Brain pericyte (primary cell): ENCODE measurements at regions not wholly inside any gene's neighbourhood (a gene's known extent, or its start where the extent isn't known, plus 50 kb on each side); places are given as distances from the start of the nearest gene placed in this dataset.
"Not testable (repeated sequence)": the region's sequence is repeated elsewhere in the genome, so short reads cannot be mapped to it uniquely, and the experiment has no call there.

ENCODE experiments used
- DNase-seq: peaks from one replicate; pipeline ENCODE4 v3.0.0-alpha.2; 2012; ENCODE audit warnings: low read depth, low spot score

DNA sequence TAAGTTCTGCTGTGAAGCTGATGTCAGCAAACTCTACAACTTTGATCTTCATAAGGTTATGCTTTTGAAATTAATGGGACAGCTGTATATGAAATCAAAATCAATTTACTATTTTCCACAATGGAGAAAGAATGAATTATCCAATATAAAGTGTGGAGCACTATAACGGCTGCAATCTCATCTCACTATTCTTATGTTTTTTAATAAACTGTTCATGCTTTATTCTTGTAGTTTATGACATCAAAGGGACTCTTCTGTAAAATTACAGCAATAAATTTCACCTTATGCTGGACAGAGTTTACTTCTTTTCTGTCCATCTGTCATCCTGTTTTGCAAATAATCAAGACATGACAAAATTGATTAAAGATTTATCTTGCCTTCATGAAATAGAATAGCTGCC, 192.5 kb downstream of the TECRL start:
- no peak for DNase-seq

DNA sequence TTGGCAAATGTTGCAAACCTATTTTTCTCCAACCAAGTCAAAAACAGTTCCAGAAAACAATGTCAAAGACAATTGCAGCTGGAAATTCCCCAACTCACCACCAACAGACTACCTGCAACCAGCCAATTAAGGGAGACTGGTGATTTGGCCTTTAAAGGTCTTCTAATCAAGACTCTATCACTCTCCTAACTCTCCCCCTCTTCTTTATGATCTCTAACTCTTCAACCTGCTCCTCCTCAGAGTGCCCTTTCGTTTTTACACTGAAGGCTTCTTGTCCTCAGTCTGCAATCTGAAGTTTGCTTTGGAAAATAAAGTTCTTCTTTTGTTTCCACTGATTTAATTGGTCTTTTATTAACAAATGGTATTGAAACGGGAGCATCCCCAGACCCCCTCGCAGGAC, 203.9 kb downstream of the TECRL start:
- no peak for DNase-seq

DNA sequence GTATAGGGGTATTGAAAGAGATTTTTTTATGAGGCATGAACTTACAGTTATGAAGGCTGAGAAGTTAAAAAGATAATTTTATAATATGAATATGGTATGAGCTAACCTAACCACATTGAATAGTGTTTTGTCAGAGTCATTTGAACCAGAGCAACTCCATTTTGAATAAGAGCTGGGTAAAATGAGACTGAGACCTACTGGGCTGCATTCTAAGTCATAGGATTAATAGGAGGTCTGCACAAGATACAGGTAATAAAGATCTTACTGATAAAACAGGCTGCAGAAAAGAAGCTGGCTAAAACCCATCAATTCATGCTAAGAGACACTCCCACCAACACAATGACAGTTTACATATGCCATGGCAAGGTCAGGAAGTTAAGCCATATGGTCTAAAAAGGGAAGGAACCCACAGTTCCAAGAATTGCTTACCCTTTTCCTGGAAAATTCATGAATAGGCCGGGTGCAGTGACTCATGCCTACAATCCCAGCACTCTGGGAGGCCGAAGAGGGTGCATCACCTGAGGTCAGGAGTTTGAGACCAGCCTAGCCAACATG, 209.2 kb downstream of the TECRL start:
- DNase-seq: no peak

DNA sequence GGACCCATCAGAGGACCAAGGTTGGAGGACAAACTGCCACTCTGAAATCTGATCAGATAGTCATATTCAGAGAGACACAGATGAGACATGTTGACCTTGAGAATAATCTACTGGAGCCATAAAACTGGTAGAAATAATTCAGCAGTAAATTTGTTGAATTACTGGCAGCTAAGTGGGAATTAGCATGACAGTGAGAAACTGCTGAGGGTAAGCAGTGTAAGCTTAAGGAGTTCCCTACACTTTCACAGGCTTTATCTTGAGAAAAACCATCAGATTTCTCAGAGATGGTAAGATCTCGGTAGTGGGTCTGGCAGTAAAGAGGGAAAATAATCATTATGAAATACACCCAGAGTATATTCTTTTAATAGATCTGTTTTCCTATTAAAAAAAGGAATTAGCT, 213.7 kb downstream of the TECRL start:
- no peak for DNase-seq

DNA sequence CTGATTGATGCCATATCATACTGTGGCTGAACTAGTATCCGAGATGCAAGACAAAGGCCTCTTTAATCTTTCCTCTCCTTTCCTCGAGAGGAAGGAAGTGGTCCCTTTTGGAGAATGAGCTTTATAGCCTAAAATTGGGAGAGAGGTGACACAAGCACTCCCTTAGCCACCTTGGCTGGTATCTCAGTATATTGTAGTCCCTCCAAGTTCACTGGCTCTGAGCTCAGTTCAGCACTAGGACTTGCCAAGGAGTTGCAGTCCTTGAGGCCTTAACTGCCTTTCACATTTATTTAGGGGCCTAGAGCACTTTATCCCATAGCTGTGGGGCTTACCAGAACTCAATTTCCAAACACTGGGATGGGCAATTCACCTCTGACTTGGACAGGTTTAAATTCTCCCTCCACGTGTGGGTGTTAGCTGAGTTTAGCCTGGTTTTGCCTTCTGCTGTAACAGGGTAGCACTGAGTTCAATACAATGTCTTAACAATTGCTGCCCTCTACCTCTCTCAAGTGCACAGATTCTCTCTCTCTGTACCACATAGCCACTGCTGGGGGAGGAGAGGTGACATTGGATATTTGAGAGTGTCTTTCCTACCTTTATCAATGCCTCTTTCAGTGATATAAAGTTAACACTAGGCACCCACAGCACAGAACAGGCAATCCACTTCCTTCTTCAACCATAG, 216.4 kb downstream of the TECRL start:
- DNase-seq: no peak

DNA sequence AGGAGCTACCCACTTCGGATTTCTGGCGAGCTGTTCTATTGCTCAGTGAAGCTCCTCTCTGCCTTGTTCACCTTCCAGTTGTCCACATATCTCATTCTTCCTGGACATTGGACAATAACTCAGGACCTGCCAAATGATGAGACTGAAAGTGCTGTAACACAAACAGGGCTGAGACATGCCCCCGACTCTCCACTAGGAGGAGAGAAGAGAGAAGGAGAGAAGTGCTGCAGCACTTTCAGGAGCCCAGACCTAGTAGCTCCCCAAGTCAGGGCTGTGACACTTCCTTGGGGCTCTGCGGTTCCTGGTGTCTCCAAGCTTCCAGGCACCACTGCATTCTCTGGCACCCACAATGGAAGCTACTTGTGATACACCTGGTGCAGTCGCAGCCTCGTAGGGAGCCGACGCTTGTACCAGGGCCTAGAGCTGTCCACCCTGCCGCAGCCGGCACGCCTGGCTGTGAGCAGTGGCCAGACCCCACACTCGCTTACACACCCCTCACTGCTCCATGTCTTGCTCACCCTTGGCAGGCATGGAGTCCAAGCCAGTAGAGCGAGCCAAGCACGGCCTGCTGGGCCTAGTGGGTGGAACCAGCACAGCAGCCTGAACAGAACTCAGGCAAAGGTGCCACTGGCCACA, 234.9 kb downstream of the TECRL start:
- no peak for DNase-seq

DNA sequence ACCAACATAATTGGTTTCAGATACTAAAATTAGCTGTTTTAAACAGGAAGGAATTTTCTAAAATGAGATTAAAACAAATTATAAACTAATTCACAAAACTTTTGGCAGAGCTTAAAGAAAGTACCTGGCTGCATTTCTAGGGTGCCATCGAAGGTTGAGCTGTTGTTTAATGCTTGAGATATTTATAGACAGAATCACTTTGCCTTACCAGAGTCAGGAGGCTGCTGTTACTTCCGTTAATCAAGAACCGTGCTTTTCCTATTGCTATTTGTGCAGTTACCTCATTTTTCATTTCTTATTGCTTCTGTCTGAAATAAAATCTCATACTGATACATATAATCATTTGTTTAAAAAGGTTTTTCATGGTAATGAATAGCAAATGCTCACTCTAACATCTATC, 242.9 kb downstream of the TECRL start:
- no peak for DNase-seq

DNA sequence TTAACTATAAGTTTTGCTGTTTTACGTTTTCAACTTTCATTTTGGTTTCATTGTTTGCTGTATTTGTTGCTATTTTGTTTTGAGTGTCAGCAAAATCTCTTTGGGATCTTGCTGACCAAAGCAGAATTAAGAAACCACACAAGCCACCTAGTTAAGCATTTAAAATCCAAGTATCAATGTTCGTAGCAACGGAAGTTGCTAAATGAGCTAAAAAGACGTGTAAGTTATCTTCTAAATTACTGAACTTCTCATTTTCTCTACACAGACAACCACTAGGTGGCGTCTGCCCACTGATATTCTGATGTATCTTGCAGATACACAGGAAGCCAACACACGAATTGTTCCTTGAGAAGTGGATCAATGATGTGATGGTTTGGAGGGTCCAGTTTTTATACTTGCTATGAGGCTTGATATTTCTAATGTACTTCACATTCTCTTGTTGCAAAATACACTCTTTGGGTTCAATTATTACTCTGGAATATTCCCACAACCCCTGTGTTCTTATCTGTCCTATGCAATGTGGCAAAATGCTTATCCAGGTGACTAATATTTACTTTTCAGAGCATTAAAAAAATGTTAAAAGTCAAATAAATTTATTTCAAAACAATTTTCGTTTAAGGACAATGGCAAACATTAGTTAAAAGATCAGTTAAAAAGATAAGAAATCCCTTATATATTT, 250.5 kb downstream of the TECRL start:
- no peak for DNase-seq

DNA sequence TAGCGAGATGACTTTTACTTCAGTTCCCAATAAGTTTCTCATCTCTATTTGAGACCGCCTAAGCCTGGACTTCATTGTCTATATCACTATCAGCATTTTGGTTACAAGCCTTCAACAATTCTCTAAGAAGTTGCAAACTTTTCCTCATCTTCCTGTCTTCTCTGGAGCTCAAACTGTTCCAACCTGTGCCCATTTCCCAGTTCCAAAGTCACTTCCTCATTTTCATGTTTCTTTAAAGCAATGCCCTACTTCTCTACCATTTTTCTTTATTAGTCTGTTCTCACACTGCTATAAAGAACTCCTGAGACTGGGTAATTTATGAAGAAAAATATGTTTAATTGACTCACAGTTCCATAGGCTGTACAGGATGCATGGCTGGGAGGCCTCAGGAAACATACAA, 251.9 kb downstream of the TECRL start:
- DNase-seq: no peak

DNA sequence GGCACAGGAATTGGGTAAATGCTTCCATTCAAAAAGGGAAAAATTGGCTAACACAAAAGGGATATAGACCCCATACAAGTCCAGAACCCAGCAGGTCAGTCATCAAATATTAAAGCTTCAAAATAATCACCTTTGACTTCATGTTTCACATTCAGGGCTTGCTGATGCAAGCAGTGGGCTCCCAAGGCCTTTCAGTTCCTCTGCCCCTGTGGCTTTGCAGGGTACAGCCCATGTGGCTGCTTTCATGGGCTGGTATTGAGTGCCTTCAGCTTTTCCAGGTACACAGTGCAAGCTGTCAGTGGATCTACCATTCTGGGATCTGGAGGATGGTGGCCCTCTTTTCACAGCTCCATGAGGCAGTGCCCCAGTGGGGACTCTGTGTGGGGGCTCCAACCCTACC, 253.0 kb downstream of the TECRL start:
- DNase-seq: no peak

DNA sequence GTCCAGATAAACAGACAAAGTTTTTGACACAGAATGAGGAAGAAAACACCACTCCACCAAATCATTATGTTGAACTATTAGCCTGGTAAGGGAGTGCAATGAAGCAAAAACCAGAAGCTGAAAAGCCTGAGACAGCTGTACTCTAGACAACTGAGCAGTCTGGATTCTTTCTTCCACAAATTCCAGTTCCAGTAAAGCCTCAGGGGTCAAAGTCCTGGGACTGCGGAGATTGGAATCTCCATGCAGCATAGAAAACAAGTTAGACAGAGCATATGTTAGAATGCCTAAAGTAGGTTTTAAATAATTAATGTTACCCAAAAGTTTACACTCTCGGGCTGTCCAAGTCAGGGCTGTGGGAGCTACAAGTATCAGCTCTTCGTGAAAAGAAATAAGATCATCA, 263.2 kb downstream of the TECRL start:
- DNase-seq: no peak

DNA sequence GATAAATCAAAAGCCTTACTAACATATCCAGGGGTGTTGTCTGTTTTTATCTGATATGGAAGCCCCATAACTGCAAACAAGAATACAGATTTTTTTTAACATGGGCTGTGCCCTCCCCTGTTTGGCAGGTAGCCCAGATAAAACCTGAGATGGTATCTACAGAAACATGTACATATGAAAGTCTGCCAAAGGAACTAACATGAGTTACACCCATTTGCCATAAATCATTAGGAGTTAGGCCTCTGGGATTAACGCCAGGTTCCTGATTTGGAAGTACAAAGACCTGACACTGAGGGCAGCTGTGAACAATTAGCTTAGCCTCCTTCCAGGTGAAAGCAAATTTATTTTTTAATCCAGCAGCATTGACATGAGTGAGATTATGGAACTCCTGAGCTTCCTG, 264.3 kb downstream of the TECRL start:
- DNase-seq: no peak

DNA sequence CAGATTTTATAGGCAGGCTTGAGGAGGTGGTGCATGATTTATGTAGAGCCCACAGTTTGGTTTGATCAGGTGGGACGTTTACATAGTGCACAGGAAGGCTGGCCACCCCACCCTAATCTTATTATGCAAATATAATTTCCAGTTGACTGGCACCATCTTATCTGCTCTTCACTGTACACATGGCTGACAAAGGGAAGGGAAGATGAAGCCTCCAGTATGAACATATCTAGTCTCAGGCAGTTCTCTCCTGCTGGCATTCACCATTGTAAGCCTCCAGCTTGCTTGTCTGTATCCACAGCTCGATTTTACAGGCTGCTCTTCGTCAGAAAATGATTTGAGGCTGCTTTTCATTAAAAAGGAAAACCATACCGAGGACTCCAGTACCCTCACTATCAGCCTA, 278.3 kb downstream of the TECRL start:
- DNase-seq: no peak

DNA sequence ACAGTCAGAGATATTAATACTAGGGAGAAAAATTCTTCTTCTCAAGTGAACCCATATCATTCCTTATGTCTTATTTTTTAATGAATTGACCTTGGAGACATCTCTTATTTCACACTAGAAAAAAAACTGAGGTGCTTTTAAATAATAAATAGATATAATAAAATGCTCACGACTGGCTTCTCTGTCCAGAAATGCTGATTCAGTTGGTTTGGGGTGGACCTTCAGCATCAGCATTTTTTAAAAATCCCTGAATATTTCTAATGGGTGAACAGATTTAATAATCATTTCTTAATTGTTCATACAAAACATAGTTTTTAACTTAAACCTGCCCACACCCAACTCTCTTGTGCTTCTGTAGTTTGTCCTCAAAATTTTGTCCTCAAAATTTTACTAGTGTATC, 283.9 kb downstream of the TECRL start:
- no peak for DNase-seq

DNA sequence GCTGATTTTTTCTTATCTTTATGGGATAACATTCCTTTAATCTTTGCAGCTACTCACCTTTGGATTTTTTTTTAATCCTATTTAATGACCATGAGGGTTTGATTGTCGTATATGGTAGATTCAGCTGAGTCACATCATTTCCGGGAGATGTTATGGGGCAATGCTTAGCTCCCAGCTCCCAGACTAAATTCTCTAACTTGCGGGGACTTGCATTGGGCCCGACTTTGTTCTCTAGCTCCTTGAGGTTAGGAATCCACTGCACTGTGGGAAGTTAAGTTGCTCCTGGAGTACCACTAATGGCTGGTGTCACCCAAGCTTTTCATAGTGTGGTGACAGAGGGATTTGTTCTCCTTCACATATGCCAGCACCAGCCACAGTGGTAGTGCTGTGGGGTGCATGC, 287.4 kb downstream of the TECRL start:
- no peak for DNase-seq

DNA sequence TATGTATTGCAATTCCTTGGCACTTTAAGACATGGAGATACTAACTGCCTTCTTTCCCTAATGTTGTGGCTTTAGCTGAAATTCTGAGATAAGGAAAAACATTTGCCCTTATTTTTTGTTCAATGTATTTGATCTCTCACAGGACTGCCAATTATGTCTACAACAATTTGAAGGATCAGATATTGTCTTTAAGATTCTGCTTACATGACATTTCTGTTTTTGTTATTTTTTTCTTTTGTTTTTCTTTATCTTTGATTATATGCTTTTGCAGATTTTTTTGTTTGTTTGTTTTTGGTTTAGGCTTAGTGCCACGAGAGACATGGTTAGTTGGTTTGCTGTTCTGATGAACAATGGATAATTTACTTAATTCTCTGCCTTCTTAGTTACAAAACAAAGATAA, 303.3 kb downstream of the TECRL start:
- no peak for DNase-seq

DNA sequence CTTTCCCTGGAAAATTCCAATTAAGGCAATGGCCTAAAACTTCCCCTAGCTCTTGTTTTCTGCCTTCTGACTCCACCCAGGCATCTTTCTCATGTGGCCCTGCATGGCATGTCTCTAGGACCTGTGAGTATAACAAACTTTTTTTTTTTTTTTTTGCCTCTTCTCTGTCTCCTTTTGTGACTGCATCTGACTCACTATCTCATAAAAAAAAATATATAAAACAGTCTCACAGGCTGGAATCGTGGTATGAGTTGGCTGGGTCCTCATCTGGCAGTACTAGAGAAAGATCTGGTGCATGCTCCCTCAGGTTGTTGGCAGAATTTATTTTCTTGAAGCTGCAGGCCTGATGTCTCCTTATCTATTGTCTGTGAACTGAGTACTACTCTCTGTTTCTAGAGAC, 313.9 kb downstream of the TECRL start:
- DNase-seq: no peak

DNA sequence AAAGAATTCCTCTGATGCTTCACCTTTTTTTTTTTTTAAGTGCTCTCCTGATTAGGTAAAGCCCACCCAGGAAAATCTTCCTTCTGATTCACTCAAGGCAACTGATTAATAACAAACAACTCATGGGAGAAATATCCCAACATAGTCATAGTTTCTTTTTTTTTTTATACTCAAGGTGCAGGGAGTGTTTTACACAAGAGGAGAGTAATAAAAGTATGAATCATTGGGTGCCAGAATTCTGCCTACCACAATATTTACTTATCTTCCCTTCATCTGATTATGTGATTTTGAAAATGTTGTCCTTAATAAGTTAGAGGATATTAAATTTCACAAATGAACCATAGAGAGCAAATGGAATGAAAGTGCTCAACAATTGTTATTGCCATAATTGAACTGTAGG, 329.9 kb downstream of the TECRL start:
- DNase-seq: no peak

DNA sequence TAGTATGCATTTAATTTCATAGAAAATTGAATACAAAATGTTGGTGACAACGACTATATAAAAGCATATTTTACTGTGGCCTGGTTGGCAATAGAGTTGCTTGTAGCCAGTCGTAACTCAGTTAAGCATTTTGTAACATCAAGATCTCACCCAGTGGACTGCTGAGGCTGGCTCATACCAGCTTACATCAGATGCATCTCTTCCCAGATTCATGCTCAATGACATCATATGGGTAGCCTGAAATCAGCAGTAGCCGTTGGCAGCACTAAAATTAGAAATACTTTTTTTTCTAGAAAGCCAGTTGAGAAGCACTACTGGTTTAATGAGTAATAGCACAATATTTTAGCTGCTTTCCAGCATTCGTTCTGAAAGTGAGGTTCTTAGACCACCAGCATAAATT, 341.2 kb downstream of the TECRL start:
- no peak for DNase-seq

DNA sequence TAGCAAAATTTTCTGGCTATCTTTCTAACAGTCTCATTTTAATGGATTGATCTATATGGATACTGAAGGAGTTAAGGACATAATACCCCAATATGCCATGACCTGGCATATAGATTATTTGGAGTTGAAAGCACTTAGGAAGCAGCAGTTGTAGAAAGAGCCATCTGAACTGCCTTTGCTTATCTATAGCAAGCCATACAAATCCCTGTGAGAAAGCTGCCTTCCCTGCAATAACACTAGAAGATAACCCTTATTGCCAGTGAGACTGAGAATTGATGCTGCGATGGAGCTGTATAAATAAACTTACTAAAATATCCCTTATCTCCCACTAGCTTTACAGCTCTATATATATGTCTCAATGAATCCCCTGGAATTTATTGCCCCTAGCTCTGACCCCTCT, 346.3 kb downstream of the TECRL start:
- no peak for DNase-seq

DNA sequence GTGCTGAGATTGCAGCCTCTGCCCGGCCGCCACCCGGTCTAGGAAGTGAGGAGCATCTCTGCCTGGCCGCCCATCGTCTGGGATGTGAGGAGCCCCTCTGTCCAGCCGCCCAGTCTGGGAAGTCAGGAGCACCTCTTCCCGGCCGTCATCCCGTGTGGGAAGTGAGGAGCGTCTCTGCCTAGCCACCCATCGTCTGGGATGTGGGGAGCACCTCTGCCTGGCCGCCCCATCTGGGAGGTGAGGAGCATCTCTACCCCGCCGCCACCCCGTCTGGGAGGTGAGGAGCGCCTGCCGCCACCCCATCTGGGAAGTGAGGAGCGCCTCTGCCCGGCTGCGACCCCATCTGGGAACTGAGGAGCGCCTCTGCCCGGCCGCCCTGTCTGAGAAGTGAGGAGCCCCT, 372.2 kb downstream of the TECRL start:
- DNase-seq: not testable (repeated sequence)

DNA sequence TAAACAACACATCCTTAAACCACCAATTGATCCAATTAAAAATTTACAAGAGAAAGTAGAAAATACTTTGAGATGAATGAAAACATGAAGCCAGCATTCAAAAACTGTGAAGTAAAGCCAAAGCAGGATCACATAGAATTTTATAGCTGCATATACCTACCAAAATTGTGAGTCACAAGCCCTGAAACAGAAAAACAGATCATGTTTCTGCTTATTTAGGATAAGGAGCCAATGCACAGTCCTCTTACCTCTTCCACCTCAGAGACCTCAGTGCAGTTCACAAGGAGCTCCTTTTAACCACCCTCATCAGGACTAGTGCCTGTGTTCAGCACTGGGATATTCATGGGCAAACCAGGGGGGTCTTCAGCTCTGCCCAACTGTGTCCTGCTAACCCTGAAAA, 386.7 kb downstream of the TECRL start:
- no peak for DNase-seq

DNA sequence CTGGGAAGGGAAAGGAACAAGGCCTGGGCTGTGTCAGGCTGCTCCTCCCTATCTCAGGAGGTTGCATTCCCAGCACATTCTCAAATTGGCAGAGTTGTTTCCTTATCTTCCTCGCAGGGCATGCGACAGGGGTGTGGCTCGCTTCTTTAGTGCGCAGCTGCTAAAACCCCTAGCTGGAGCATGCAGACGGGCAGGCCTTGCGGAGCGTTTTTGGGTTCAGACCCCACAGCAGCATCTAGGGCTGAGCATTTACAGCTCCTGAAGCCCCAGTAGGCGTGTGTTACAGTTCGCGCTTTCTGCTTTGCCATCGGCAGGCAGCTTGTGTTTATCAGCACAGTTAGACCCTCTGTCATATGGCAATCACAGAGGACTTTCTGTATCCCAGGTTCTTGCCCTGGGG, 392.4 kb downstream of the TECRL start:
- no peak for DNase-seq
